Activated CD4-positive, alpha-beta T cell treated with anti-CD3 and anti-CD28 coated beads for 48 hours (primary cell): ENCODE measurements at regions not wholly inside any gene's neighbourhood (a gene's known extent, or its start where the extent isn't known, plus 50 kb on each side); places are given as distances from the start of the nearest gene placed in this dataset.

Source experiments
- DNase-seq: peaks from one replicate; pipeline ENCODE4 v3.0.0-alpha.2; 2020

DNA sequence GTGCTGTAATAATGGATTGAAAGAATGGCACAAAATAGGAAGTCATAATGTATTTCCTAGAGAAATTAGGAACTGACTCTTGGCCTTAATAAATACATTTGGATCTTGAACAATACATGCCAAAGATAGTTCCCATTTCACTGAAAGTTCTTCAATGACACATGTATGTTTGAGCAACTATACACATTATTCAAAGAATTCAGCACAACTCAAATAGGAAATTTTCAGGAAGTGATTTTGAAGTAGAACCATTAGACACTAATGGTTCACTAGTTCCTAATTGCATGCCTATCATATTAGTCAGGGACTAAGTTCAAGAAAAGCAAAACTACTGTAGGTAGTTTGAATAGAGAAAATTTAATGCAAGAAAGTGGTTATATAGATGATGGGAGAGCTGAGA is 404.7 kb downstream of the LMO4 start:
- DNase-seq, result no peak

GRCh38 chr1:87735750-87736149 is 407.1 kb downstream of the LMO4 start:
- DNase-seq, result no peak

DNA sequence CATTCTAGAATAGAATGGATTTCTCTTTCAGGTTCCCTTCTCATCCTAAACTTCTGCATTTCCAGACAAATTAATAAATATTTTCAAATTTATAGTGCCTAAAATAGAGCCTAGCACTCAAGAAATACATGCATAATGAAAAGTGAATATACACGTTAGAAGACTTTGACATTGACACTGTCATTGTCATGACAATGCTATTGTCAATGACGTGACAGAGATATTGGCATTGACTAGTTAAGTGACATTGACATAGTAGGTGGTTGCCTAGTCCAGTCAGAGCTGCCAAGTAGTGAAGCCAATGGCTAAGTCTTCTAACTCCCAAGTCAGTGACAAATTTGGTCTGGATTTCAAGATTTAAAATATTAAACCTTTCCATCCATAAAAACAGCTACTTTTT is 410.5 kb downstream of the LMO4 start:
- DNase-seq, result no peak

- no peak for DNase-seq
These were observed 411.0 kb downstream of the LMO4 start for GRCh38 chr1:87739704-87740103.

DNA sequence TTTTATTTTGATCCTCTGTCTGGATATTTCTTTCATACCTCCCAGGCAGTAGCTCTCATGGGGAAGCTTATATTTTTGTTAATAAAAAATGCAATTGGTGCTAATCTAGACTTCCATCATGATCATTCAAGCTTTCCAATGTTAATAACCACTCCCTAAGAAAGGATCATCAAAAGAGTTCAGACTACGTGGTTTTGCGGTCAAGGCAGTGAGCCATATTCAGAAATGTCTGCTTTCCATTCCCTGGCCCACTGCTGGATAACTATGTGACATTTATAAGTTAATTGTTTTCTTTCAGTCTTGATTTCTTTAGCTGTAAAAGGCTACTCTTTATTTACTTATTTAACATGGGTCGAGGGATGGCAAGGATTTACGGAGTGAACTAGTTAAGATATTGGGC is 414.6 kb downstream of the LMO4 start:
- DNase-seq, result no peak

GRCh38 chr1:87744056-87744455 is 415.4 kb downstream of the LMO4 start:
- no peak for DNase-seq

GRCh38 chr1:87744763-87745162 is 416.1 kb downstream of the LMO4 start:
- no peak for DNase-seq

- no peak for DNase-seq
These were observed 424.7 kb downstream of the LMO4 start for GRCh38 chr1:87753366-87753765.

- no peak for DNase-seq
These were observed 425.5 kb downstream of the LMO4 start for GRCh38 chr1:87754139-87754538.

DNA sequence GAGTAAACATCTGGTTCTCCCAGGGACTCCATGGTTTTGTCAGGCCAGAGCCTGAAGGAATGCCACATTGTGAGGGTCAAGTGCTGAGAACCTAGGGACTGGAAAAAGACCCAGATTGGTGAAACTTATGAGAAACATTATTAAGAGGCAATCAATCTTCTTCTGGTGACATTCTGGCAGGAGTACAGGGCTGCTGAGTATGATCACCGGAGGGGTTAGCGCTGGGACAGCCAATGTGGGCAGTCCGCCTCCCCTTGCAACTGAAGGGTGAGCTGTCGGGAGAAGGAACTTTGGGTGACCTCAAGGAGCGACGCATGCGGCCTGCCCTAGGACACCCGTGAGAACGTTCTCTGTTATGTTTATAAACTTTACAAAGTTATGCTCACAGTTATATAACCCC is 429.0 kb downstream of the LMO4 start:
- DNase-seq, result no peak

DNA sequence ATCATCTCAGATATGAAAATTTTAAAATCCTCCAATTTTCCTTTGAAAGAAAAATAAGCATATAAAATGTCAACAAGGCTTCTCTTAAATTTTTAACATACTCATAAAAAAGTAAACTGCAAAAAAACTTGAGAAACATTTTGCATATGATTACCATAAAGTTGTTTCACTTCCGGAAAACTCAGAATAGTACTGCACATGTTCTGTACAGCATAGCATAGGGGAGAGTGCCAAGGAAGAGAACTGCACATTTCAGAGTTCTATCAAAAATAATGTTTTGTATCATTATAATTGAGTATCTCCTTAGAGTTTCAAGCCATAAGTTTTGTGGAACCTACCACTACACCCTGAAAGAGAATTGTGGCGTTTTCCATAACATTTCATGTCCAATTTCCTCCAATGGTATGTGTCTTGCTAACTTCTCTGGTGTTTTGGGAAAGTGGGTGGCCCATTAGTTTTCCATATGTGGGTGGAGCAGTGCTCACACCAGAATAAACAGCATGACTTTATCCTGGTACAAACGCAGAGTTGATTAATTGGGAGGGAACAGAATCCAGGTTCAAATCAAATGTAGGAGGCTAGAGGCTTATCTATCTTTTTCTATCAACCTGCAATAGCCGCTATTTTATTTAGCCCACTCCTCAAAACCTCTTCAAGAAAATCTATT is 430.9 kb downstream of the LMO4 start:
- DNase-seq, result no peak

- no peak for DNase-seq
These were observed 431.5 kb downstream of the LMO4 start for GRCh38 chr1:87760155-87760554.

- no peak for DNase-seq
These were observed 432.0 kb downstream of the LMO4 start for GRCh38 chr1:87760654-87761053.

DNA sequence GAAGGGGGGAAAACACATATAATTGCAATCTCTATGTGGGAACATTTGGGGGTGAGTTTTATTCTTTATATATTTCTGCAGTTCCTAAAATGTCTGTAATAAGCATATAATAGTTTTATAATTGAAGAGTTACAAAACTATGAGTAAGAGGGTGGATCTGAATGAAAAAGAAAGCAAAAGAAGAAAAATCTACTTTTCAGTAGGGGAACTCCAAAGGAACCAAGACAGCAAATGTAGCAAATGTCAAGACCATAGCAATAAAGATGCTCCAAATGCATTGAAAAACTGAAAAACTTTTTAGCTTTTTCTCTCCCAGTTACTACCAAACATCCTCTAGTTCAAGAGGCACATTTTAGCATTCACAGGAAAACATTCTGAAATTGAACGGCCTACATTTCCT is 434.8 kb downstream of the LMO4 start:
- DNase-seq, result no peak

DNA sequence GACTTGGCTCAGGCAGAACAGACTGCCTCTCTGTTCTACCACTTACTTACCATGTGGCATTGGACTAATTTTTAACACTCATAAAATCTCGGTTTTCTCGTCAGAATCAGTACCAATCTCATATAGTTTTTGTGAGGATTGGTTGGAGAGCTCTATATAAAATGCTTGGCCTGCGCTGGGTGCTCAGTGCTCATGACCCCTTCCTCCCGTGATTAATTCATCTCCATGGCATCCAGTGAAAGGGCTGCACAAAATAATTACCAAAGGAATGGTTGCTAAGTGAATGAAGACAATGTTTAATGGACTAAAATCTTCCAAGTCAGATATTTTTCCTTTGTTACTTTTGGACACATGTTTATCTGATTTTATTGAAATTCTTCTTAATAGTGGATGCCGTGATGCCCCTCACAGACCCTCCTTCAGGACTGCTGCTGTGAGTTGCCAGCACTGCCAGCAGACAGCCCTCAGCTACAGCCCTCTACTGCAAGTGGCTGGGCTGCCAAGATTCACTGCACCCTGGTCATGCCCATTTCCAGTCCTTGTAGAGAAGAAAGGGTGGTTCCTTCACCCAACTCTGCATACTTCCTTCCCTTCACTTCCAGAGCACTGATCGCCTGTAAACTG is 436.5 kb downstream of the LMO4 start:
- DNase-seq, result no peak

DNA sequence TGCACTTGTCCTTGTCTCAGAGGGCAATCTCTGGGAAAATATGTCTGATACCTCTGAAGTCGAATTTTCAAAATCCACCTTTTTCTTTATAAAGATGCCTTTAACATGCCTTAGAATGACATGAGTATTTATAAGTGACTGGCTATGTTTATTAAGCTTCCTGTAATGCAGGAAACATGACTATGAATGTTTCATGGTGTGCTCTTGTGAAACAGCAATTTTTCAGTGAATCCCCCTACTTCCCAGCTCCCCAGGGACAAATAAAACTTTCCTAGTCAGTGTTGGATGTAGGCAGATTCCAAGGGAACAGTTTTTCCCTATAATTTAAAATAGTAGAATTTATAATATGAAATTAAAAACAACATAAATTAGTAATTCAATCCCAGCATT is 437.0 kb downstream of the LMO4 start:
- DNase-seq, result no peak

DNA sequence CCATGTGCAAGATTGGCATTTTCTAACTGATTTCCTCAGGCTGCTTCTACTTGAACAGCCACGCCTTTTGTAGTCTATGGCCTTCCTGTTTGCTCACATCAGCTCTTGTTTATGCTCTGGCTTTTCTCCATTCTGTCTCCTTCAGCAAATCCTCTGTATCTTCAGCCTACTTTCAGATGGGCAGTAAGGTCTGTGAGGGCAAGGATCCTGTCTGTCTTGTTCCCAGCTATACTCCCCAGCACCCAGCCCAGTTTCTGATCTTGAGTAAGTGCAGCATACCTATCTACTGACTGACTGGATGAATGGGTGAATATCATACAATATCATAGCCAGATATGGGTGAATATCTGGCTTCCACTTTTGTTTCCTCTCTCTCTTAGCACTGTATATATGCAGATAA is 438.1 kb downstream of the LMO4 start:
- no peak for DNase-seq

DNA sequence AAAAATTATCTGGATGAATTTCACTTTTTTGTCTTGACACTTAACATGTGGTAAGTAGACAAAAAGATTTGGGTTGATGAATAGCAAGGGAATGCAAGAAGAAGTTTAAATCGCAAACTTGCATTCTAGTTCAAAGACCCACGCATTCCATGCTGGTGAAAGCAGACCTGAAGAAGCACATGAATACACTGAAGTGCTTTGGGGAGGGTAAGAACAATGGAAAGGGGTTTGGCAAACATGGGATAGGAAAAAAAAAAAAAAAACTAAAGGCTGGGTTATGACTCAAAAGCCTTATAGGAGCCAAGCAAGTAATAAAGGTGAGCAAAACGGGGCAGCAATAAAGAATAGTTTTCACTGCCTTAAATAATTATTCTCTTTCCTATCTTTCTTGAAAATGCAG is 450.2 kb downstream of the LMO4 start:
- DNase-seq, result no peak

DNA sequence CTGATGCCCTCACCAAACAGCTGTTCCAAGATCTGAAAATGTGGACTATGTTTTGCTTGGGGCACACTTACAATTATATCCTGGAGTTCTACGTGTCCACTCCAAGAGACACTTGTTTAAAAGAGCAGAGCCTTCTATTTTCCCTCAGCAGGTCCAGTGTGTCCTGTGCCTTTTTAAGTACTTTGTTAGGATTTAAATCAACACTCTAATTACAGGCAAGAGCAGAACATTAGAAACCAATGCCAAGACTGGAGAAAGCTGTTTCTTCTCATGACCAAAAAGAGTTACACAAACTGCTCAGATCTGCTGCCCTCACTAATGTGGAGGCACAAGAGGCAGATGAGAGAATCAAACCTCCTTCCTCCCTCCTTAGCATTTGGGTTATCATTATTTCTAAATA is 452.9 kb downstream of the LMO4 start:
- no peak for DNase-seq

DNA sequence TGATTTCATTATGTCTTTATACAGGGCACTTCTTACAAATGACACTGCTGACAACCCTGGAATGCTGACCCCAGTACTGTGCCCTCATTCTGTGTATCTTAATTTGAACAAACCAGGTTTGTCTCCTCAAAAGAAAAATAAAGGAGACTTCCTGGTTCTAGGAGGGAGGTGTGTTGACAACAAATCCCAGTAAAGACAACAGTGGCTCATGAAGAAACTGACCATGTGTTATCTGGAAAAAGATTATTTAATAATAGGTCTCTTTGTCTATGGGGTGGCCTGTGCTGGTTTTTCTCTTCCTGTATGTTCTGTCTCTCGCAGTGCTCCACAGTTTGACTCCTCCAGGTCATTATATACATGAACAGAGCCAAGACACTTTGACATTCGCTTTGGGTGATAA is 454.6 kb downstream of the LMO4 start:
- DNase-seq, result no peak

DNA sequence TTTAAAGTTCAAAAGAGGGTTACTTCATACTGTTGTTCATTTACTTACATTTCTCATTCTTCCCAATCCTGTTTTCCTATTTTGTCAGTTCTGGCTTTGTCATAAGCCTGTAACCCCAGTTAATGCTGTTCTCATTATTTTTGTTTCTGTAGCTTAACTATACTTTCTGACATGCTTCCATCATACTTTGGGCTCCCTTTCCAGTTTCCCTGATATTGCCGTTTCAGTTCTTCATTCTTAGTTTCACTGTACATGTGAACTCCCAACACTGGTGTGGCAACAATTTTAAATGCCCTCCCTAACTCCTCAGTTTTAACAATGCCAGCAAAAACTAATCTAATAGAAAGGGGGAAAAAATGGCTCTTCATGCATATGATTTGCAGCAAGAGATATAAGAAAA is 456.7 kb downstream of the LMO4 start:
- no peak for DNase-seq

DNA sequence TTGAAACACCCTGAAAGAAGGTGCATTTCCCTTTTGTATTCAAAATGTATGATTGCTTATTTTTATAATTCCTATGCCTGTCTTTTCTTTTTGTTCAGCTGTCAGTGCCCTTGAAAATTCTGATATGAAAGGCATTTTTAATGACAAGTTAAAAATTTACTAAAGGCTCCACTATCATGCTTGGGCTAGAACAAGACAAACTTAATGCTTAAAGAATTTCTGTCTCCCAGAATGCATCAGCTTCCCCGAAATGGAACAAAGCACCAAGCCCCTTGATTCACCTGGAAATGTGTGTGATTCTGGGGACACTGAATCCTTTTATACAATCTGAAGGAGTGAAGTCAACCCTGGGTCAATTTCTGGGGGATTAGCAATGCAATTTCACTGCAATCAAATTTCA is 457.5 kb downstream of the LMO4 start:
- no peak for DNase-seq

DNA sequence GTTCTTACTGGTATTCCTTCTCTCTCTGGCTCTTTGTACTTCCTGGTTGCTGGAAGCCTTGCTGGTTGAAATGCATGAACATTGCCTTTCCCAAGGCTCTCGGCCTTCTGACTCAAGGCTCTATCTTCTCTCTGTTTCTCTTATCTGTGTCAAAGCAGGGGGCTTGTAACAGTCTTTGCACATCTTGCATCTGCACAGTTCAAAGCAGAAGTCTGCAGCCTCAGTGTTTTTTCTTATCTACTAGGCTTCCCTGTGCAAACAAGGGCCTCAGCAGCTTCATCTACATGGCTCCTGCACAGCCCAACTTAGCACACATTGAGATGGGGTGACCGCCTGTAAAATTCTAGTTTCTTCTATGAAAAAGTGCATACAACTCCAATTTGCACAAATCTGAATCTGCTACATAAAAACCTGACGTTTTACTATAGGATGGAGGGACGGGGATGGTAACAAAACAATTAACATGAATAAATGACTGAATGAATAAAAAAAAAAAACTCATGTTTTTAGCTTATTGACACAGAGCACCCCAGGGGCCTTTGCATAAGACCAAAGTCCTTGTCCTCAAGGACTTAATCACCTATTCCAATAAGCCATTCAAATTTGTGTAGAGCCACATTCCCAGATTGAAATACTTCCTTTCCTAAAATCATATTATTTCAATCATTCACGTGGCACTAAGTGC is 458.3 kb downstream of the LMO4 start:
- no peak for DNase-seq

- no peak for DNase-seq
These were observed 458.9 kb downstream of the LMO4 start for GRCh38 chr1:87787551-87787950.

GRCh38 chr1:87790756-87791155 is 462.1 kb downstream of the LMO4 start:
- DNase-seq, result no peak
